ENCODE measurements at regions not wholly inside any gene's neighbourhood (a gene's known extent, or its start where the extent isn't known, plus 50 kb on each side); places are given as distances from the start of the nearest gene placed in this dataset.

DNA sequence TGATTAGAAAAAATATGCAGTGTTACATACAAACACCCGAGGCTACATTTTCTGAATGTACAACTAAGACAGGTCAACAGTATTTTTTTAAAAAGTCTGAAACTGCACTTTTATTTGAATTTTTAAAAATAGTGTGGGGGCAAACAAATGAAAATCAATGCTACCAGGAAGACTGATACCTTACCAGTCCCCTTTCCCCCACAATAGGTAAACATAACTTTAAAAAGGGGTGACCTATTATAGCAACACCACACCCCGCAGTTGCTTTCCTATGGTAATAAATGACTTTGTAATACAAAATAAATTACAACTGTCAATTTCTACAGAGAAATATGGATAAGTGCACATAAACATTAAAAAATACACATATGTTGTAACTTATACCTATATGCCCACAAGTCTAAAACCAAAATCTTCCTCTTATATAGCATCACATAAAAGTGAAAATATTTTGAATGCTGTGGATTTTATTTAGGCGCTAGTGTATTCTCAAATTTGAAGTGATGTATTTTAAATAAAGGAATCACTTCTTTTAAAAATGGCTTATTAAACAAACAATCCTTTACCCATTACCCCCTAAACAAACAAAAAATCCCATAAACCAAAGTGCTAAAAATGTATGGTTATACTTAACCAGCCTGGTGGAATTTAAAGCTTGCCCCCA lies 63.1 kb downstream of the KCNRG start:
- TF ChIP-seq, protein P1, sequence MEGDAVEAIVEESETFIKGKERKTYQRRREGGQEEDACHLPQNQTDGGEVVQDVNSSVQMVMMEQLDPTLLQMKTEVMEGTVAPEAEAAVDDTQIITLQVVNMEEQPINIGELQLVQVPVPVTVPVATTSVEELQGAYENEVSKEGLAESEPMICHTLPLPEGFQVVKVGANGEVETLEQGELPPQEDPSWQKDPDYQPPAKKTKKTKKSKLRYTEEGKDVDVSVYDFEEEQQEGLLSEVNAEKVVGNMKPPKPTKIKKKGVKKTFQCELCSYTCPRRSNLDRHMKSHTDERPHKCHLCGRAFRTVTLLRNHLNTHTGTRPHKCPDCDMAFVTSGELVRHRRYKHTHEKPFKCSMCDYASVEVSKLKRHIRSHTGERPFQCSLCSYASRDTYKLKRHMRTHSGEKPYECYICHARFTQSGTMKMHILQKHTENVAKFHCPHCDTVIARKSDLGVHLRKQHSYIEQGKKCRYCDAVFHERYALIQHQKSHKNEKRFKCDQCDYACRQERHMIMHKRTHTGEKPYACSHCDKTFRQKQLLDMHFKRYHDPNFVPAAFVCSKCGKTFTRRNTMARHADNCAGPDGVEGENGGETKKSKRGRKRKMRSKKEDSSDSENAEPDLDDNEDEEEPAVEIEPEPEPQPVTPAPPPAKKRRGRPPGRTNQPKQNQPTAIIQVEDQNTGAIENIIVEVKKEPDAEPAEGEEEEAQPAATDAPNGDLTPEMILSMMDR (IDR thresholded peaks at IDR 0.05), result no peak
- no peak for TF ChIP-seq POLR2AphosphoS5 (IDR thresholded peaks at IDR 0.05)
